Stimulated activated CD4-positive, alpha-beta T cell treated with anti-CD3 and anti-CD28 coated beads, Interleukin-15, amount 100 ng/mL, for 1 hour (primary cell): ENCODE measurements at regions not wholly inside any gene's neighbourhood (a gene's known extent, or its start where the extent isn't known, plus 50 kb on each side); places are given as distances from the start of the nearest gene placed in this dataset.

Source experiments
- DNase-seq, 2 donors: peaks; one replicate each; pipeline ENCODE4 v3.0.0-alpha.2; 2020; ENCODE audit warnings: low read depth in 1 of 2, low spot score in 1 of 2

DNA sequence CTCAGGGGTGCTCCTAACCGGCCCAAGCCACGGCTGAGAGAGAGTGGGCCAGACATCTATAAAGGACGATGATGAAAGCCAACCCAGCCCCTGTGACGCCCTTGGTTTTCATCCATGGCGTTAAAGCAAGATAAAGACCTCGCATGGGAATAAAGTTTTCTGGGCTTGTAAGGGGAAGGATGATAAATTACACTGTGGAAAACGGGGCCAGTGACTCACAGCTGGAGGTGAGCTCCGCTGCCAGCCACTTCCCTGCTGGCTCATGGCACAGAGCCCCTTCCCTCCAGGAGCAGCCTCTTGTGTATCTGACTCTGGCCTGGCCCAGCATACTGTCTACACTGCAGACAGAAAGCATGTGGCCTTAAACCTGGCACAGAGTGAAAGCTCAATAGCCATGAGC is 503.2 kb upstream of the B3GAT1 start:
- no peak for DNase-seq

DNA sequence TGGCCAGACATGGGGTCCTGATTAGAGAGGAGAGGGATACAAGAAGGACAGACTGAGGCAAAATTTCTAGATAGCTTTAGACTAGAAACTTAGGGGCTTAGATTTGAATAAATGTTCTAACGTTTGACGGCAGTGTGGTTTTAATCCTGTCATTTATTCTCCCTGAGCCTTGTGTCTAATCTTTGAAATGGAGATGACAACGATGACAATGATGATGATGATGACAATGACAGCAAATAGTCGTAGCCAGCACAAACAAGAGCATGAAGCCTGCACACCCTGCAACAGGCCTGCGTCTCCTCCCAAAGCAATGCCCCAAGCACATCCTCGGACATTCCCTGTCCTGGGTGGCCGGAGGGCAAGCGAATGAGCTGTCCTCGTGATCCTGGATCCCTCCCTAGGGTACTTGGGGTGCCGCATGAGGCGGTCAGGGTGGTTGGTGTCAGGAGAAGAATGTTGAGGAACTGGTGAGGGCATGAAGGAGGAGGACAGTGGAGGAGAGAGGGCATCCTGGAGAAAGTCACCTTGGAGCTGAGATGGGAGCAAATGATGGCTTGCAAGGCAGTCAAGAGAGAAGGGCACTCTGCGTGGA is 502.1 kb upstream of the B3GAT1 start:
- no peak for DNase-seq

DNA sequence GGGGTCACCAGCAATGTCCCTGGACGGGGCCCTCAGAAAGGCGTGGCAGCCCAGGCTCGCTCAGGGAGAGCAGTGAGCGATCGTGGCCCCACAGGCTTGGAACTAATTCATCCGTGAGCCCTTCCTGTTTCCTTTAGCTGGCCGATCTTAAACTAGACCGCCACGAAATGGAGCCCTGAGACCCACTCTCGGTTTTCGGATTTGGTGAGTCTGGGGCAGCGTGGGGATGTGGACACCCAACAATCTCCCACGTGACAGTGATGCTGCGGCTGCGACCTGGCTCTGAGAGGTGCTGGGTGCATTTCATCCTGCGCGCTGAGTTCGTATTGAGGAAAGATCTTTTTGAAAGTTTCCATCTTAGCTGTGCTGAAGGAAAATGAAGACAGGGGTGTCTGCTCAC is 501.3 kb upstream of the B3GAT1 start:
- DNase-seq, result no peak

DNA sequence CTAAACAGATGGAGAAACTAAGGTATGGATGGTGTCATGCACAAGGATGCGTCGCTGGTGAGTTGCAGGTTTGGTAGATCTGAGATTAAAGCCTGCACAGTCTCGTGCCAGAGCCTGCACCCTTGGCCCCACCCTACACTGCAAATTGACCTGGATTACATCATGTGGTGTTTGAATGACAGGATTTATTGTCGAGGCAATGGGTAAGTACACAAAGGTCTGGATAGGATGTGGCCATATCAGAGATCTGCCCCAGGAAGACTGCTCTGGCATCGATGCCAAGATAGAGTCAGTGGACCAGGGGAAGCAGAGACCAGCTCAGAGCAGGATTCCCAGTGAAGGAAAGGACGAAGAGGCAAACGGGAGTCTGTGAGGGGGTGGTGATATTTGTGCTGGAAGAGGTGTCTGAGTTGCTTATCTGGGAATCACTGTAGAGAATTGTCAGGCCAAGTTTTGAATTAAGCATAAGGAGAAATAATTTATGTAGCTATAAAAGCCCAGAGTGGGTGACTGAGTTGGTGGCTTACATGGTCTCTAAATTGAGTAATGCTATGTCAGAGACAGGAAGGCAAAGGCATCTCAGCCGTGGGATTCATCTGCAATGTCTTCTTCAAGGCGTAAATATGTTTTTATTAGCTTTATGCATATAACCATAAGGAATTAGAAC is 499.6 kb upstream of the B3GAT1 start:
- no peak for DNase-seq

DNA sequence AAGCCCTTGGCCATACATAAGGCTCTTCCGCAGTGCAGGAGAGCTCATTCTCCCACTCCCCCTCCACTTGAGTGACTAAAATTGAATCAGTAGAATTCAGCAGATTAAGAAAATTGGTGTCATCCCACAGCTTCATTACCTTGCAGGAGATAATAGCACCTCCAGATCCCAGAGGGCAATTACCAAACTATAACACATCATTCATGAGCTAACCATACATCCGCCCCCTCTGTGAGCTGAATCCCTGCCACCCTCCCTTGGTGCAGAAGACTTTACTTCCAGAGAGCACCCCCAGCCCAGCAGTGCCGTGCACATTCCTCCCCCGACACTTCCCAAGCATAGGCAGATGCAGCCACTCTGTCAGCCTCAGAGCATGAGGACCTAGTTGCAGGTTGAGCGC is 496.5 kb upstream of the B3GAT1 start:
- no peak for DNase-seq

DNA sequence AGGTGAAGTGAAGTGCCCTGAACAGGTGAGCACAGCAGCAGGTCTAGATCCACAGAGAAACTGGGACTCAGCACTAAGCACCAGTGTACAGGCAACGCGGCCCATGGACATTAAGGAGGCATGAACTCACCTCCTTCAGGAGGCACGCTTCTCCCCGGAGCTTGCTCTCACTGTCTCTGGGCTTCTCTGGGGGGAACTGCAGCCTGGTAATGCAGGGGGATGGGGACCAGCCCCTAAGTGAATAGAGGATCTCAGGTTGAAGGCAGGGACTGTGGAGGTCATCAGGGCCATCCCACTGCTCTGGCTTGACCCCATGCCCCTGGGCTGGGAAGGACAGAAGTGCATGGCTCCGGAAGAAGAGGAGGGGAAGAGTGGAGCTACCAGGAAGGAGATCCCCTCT is 495.6 kb upstream of the B3GAT1 start:
- no peak for DNase-seq

DNA sequence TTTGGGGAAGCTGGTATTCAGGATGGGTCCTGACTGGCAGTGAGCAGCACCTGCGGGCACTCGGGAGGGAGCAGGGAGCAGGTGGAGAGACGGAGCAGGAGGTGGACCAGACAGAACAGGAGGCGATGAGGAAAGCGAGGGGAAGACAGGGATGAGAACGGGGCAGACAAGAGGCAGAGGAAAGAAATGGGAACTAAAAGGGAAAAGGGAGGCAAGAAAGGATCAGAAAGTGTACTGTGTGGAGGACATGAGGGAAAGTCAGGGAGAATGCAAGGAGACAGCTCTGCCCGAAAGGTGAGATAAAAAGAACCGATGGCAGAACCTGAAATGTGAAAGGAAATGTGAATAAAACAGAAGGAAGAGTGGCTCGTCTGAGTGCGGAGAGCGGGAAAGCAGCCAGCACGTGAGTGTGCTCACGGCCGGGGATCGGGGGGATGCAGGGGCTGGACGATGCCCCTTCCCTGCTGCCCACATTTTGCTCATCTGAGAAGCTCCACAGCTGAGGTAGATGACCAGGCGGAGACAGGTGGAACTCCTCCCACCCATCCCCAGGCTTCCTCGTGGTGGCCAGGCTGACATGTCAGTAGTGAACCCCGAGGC is 494.4 kb upstream of the B3GAT1 start:
- DNase-seq, result no peak

DNA sequence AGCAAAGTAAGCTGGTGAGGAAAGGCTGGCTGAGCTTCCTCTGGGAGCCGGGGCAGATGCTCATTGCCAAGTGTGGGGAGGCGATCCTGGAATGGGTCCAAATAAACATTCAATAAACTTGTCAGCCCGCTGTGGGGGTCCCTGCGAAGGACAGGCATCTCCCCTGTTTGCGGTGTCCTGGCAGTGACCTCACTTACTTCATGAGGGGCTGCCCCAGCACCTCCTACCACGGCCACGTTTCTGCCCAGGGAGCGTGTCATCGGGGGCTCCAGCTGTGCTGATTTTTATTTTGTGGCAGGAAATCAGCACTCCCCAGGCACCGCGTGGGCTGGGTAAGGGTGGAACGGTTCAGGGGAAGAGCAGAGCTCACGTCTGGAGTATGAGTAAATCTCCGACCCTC is 493.9 kb upstream of the B3GAT1 start:
- no peak for DNase-seq

DNA sequence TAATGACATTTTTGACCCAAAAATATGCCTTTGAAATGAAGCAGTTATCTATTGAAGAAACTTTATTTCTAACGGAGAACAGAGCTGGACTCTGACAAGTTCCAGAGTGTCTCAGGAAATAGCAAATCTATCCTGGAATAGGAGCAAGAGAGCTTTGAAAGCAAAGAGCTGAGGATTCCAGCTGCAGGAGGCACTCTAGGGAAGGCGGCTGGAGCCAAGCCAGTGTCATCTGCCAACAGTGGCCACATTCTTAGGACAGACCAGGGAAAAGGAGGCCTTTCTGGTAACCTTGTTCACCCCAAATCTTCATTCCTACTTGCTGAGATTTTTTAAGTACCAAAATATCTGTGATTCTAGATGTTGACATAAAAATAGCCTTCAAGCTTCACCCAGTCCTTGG is 493.5 kb upstream of the B3GAT1 start:
- no peak for DNase-seq

DNA sequence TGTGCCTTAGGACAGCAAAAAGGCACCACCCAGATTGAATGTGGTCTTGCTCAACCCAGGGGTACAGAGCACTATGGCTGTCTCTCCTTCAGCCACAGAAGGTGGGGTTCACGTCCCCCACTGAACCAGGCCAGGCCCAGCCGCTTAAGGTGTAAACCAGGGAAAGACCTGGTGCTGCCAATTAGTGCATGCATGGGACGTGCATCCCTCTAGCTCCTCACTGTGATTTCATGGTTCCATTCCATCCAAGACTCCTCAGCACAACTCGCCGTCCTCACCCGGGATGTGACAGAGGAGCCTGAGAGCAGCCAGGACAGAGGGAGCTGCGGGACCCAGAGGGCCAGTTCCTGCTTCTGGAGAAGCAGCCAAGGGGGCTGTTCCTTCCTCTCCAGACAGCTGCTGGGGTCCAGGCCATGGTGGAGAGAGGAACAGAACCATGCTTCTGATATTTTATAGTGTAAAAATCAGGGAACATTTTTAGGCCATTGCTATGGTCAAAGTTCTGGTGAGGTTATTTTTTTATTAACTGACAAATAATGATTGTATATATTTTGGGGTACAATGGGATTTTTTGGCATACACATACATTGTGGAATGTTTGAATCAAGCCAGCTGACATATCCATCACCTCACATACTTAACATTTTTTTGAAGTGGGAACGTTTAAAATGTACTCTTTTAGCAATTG is 492.2 kb upstream of the B3GAT1 start:
- no peak for DNase-seq

DNA sequence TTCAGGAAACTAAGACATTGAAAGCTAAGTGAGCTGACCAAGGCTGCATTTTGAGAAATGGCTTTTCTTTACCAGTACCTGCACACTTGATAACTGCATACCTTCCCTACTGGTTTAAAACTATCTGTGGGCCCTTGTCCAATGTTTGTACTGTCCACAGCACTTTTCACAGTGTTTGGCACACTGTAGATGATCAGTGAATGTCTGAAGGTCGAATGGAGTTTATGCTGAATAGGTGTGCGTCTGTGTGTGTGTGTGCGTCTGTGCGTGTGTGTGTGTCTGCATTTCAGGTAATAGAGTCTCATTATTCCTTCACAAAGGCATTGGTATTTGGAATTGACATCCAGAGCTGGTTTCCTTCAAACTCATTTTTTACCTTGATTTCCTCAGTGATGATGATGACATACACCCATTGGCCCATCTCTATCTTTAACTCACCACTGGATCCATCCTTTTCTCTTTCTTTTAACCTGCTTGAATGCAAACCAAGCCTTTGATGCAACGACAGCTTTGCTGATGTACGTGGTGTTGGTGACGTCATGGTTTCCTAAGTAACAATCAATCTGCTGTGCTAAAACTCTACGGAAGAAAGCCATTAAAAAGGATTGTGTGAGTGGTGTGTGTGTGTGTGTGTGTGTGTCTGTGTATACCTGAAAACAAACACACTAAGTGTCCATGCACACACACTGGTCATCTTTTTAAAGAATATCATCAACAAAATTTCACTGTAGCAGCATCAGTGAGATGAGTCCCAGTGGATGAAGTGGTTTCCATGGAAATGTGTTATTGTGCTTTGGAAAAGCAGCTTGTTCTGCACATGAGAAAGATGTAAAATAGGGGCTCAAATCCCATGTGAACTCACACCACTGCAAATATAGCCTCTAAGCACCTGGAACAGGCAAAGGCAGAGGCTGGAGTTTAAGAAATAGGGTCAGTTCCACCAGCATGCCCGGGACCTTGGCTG is 490.2 kb upstream of the B3GAT1 start:
- no peak for DNase-seq

DNA sequence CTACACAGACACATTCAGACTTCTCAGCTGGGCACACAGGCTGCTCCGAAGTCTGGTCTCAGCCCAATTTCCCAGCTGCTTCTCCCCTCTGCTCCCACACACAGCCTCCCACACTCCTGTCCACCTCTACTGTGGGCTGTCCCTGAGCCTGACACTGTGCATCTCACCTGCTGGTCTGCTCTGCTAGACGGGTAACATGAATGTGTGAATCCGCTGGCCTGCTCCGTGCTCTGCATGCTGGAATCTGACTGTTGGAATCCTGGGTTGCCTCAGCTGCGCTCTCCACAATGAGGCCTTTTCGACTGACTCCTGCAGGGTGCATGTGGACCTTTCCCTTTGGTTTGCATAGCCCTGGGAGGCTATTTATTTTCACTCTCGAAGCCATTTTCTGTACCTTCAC is 489.5 kb upstream of the B3GAT1 start:
- DNase-seq, result no peak

DNA sequence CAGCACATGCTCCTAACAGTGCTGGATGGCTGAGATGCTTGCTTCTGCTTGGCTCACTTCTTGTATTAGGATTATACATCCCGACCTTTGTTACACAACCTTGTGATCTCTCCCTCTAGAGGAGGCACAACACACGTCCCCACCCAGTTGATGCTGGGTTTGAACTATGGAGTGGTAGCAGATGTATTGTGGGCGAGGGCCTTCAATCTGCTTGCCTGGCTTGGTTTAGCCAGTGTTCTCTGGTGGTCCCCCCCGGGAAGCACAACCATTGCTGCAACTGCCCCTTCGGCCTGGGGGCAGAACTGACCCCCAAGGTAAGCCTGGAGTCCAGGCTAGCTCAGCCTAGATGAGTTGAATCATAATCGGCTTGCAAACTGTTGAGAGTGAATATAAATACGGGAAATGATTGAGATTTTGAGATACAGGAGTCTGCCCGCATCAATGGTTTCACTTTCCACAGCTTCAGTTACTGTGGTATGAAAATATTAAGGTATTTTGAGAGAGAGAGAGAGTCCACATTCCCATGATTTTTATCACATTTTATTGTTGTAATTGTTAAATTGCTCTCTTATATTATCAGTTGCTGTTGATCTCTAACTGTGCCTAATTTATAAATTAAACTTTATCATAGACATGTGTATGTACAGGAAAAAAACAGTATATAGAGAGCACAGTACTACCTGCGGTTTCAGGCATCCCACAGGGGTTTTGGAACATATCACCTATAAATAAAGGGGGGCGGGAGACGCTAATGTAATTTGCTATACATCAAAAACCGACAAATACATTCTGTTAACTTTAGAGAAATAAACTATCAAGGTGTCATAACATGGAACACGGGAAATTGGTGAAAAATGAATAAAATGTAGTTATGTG is 482.0 kb upstream of the B3GAT1 start:
- no peak for DNase-seq

DNA sequence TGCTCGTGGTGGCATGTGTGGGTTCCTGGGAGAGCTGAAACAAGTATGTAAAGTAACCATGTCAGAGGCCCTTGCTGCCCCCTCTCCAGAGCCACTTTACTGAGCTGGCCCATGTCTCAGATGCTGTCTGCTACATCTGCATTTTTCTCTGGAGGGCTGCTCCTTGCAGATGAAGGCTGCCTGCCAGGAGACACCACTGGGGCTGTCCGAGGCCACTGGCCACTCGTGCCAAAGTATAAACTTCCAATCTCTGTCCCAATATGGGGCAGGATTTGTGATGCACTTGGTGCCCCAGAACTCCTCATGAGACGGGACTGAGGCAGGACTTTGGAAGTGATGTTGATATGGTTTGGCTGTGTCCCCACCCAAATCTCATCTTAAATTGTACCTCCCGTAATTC is 478.4 kb upstream of the B3GAT1 start:
- no peak for DNase-seq

DNA sequence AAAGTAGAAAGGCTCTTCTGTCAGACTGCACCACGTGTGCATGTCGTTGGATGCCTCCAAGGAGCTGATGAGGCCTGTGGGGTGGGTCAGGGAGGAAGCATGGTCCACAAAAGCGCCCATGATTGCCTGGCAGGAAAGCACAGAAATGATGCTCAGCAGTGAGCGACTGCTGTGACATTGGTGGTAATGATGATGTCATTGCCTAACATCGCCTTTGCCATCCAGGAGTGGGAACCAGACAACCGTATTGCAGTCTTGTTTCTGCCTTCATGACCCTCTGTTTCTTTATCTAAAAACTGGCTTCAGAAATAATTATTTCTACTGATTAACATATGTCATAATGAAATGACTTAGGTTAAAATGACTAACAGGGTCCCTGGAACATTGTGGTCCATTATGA is 477.8 kb upstream of the B3GAT1 start:
- DNase-seq, result no peak

DNA sequence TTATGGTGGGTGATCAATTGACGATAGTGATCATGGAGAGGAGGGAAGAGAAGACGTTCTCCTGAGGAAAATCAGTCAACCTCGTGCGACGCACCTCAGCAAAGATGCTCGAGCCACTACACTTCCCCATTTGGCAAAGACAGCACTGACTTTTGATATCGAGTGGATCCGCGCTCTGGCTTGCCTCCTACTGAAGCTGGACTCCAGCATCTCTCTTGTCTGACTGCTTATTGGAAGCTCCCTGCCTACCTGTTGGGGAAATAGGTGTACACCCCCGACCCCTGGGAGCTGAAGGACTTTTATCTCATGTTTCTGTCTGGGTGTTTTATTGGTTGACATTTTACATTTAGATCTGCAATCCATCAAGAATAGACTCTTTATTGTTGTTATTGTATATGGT is 476.8 kb upstream of the B3GAT1 start:
- no peak for DNase-seq

DNA sequence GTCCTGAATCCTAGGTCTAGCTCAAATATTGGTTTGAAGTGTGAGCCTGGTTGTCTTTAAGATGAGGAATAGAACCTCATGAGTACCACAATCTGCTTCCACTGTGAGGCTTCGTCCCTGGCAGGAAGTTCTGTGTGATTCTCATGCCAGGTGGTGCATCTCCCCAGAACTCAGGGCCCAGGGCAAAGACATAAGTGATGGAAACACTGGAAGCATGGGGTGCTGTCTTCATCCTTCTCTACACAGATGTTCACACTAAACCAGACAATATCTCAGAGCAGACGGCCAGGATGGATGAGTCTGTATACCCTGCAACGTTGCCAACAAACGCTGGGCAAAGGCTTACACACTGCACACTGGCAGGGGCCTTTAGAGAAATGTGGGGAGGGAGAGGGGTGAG is 475.9 kb upstream of the B3GAT1 start:
- no peak for DNase-seq

DNA sequence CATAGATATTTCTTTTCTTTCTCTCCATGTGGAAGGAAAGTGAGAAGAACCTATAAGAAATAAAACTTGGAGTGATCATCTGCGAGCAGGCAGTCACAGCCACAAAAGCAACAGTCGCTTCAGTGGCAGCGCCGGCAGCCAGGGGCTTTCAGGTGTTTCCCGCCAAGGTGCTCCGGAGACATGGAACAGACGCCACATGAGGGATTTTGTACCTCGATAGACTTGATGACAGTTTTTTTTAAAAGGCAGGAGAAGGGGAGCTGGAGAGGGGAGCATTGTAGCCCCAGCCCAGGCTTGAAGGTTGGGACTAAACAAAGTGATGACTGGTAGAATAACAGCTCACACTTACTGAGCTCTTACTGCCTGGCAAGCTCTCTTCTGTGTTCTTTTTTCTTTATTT is 471.4 kb upstream of the B3GAT1 start:
- DNase-seq, result no peak

DNA sequence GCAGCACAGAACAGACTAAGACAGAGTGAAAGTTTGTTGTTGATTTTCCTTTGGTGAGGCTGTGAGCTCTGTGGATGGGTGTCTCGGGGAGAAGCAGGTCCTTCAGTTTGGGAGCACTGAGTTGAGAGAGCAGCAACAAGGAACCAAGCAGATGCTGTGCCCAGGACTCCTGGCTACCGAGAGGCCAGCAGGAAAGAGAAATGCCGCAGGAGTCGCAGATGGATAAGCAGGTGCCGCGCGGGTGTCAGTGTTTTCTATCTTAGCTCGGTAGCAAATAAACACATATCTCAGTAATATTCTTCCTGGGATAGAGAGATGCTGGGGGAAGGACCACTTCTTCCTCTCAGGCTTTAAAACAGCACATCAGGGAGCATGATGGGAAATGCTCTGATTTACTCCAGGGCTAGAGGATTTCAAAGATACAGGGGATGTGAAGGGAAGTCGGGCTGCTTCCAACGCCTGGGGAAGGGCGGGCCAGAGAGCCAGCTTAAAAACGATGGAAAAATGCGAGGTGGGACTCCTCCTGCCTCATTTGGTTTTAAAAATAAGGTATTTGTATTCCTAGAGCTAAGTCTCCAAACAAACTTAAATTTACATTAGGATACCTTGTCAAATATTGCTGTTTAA is 470.7 kb upstream of the B3GAT1 start:
- no peak for DNase-seq

DNA sequence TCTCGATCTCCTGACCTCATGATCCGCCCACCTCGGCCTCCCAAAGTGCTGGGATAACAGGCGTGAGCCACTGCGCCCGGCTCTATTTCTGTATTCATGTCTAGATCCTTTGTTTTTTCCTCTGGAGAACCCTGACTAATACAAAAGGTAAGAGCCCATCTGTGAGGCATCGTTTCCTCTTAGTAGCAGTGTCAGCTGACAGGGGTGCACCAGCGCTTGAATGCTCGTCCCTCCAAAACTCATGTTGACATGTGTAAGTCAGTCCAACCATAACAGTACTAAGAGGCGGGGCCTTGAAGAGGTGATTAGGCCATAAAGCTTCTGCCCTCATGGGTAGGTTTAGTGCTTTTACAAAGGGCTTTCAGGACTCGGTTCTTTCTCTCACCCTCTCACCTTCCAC is 470.1 kb upstream of the B3GAT1 start:
- DNase-seq, result no peak
